ENCODE measurements at regions not wholly inside any gene's neighbourhood (a gene's known extent, or its start where the extent isn't known, plus 50 kb on each side); places are given as distances from the start of the nearest gene placed in this dataset.

DNA sequence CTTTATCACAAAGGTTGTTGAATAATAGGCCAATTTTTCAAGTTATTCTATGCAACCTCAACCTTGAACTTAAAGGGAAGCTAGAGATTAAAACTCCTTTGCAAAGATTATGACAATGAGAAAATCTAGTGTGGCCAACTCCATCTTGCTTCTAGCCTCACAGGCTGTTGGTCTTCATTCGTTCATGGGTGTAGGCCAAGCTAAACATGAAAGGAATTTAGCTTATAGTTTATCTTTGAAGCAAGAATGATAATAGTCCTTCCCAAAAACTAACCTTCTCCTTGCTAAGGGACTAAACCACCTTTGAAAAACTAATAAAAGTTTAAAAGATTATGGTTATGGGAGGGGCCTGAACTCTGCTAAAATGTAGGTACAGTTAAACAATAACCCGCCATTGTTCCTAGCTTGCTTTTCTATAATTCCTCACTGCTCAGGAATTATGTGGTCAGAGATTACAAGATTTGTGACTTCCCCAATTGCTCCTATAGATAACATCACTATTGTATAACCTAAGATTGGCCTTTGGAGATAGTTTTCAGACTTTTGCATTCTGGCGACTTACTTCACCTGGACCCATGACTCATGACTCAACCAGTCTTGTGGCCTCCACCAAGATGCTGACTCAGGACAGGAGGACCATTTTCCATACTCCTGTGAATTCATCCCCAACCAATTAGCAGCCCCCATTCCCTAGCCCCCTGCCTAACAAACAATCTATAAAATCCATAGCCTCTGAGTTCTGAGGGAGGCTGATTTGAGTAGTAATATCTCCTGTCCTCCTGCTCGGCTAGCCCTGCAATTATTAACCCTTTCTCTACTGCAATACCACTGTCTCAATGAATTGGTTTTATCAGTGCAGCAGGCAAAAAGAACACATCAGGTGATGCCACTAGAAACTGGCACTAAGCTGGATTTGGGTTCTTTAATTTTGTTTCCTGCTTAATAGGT, 154.5 kb downstream of the CD83 start:
- no peak overlapping the region for H3K4me3 ChIP-seq (ENCODE audit: low read length)
- no peak for TF ChIP-seq EZH2 (IDR thresholded peaks at IDR 0.05; ENCODE audit: borderline replicate concordance, insufficient read depth, low read length, poor library complexity, severe bottlenecking)
- no peak for TF ChIP-seq EP300 (conservative IDR thresholded peaks at IDR 0.05; ENCODE audit: poor library complexity, severe bottlenecking)
- TF ChIP-seq, protein P1, sequence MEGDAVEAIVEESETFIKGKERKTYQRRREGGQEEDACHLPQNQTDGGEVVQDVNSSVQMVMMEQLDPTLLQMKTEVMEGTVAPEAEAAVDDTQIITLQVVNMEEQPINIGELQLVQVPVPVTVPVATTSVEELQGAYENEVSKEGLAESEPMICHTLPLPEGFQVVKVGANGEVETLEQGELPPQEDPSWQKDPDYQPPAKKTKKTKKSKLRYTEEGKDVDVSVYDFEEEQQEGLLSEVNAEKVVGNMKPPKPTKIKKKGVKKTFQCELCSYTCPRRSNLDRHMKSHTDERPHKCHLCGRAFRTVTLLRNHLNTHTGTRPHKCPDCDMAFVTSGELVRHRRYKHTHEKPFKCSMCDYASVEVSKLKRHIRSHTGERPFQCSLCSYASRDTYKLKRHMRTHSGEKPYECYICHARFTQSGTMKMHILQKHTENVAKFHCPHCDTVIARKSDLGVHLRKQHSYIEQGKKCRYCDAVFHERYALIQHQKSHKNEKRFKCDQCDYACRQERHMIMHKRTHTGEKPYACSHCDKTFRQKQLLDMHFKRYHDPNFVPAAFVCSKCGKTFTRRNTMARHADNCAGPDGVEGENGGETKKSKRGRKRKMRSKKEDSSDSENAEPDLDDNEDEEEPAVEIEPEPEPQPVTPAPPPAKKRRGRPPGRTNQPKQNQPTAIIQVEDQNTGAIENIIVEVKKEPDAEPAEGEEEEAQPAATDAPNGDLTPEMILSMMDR (IDR thresholded peaks at IDR 0.05; ENCODE audit: poor library complexity, severe bottlenecking): no peak
- no peak for TF ChIP-seq RAD21 (conservative IDR thresholded peaks at IDR 0.05)
- TF ChIP-seq TAF1 (IDR thresholded peaks at IDR 0.05; ENCODE audit: low read depth): no peak
- TF ChIP-seq, protein P2, sequence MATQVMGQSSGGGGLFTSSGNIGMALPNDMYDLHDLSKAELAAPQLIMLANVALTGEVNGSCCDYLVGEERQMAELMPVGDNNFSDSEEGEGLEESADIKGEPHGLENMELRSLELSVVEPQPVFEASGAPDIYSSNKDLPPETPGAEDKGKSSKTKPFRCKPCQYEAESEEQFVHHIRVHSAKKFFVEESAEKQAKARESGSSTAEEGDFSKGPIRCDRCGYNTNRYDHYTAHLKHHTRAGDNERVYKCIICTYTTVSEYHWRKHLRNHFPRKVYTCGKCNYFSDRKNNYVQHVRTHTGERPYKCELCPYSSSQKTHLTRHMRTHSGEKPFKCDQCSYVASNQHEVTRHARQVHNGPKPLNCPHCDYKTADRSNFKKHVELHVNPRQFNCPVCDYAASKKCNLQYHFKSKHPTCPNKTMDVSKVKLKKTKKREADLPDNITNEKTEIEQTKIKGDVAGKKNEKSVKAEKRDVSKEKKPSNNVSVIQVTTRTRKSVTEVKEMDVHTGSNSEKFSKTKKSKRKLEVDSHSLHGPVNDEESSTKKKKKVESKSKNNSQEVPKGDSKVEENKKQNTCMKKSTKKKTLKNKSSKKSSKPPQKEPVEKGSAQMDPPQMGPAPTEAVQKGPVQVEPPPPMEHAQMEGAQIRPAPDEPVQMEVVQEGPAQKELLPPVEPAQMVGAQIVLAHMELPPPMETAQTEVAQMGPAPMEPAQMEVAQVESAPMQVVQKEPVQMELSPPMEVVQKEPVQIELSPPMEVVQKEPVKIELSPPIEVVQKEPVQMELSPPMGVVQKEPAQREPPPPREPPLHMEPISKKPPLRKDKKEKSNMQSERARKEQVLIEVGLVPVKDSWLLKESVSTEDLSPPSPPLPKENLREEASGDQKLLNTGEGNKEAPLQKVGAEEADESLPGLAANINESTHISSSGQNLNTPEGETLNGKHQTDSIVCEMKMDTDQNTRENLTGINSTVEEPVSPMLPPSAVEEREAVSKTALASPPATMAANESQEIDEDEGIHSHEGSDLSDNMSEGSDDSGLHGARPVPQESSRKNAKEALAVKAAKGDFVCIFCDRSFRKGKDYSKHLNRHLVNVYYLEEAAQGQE (IDR thresholded peaks at IDR 0.05; ENCODE audit: borderline replicate concordance): no peak
- no peak for TF ChIP-seq MXI1 (conservative IDR thresholded peaks at IDR 0.05; ENCODE audit: poor library complexity, severe bottlenecking)
- TF ChIP-seq POLR2AphosphoS5 (IDR thresholded peaks at IDR 0.05): no peak
- no peak for TF ChIP-seq SMC3 (conservative IDR thresholded peaks at IDR 0.05; ENCODE audit: poor library complexity)
- no peaks in the 10 kb centered on the region for H3K9me3 ChIP-seq (ENCODE audit: low read length)
- H3K27ac ChIP-seq (ENCODE audit: low read length): no peak overlapping the region
- H3F3A ChIP-seq (ENCODE audit: insufficient read depth, low read length, poor library complexity, severe bottlenecking): no peaks in the 10 kb centered on the region
- H3K79me2 ChIP-seq (replicated peaks; ENCODE audit: insufficient read depth, low read length): no peaks in the 10 kb centered on the region
- no peaks in the 10 kb centered on the region for H3K9me2 ChIP-seq (ENCODE audit: insufficient read depth, low read length)
- no peak overlapping the region for H3K9ac ChIP-seq (ENCODE audit: low read length)
- H4K20me1 ChIP-seq (ENCODE audit: insufficient read depth): no peaks in the 10 kb centered on the region
- no peaks in the 10 kb centered on the region for H3K36me3 ChIP-seq (ENCODE audit: insufficient read depth, low read length)
- H3K4me2 ChIP-seq (ENCODE audit: low read length): no peak overlapping the region
- no peaks in the 10 kb centered on the region for H3K27me3 ChIP-seq (ENCODE audit: insufficient read depth, low read depth, low read length)
- H2AFZ ChIP-seq (ENCODE audit: low read depth, low read length): no peak overlapping the region

DNA sequence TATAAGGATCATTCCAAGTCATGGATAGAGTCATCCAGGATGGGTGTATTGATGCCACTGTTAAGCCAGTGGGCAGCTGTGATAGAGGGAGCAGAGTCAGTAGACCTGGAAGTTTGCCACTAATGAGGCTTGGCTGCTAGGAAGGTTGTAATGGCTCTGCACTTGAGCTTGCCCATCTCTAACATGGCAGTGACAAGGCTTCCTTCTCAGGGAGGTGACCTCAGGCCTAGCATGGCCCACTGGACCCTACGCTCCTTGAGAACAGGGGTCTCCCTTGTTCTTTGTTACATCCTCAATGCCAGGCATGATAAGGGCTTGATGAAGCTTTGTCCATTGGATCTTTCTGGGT, 155.1 kb downstream of the CD83 start:
- TF ChIP-seq, protein P1 (IDR thresholded peaks at IDR 0.05; ENCODE audit: poor library complexity, severe bottlenecking): no peak
- TF ChIP-seq TAF1 (IDR thresholded peaks at IDR 0.05; ENCODE audit: low read depth): no peak
- Histone ChIP-seq H3K27ac (ENCODE audit: low read length) (no peak overlapping the region), H3K4me2 (ENCODE audit: low read length) (no peak overlapping the region), H4K20me1 (ENCODE audit: insufficient read depth) (no peaks in the 10 kb centered on the region), H3K9ac (ENCODE audit: low read length) (no peak overlapping the region), H3K36me3 (ENCODE audit: insufficient read depth, low read length) (no peaks in the 10 kb centered on the region), H3K79me2 (replicated peaks; ENCODE audit: insufficient read depth, low read length) (no peaks in the 10 kb centered on the region), H3K4me3 (ENCODE audit: low read length) (no peak overlapping the region), H3K9me3 (ENCODE audit: low read length) (no peaks in the 10 kb centered on the region), H3K9me2 (ENCODE audit: insufficient read depth, low read length) (no peaks in the 10 kb centered on the region), H3F3A (ENCODE audit: insufficient read depth, low read length, poor library complexity, severe bottlenecking) (no peaks in the 10 kb centered on the region), H3K27me3 (ENCODE audit: insufficient read depth, low read depth, low read length) (no peaks in the 10 kb centered on the region), H2AFZ (ENCODE audit: low read depth, low read length) (no peak overlapping the region)
